GM12878 (cell line): ENCODE measurements at regions not wholly inside any gene's neighbourhood (a gene's known extent, or its start where the extent isn't known, plus 50 kb on each side); places are given as distances from the start of the nearest gene placed in this dataset.
"Not testable (repeated sequence)": the region's sequence is repeated elsewhere in the genome, so short reads cannot be mapped to it uniquely, and the experiment has no call there.

ENCODE experiments used
- ATAC-seq: fragments of 200-7000 bp; cut with Tn5 transposase; 3 replicates; pipeline ENCODE4 v1.9.1; 2020; ENCODE audit warnings: mild to moderate bottlenecking, moderate library complexity
- BruUV-seq: library from RNA; stranded (reverse); fragments of 400-500 nt; replicated peaks from 2 replicates; lab custom pipeline; 2021; lab: Mats Ljungman, UMichigan
- CTCF ChIA-PET: fragments of 300-600 bp; sonication (Branson Sonifier 250); formaldehyde crosslinking; extraction: SDS; loops from one replicate; lab custom pipeline; 2021; ENCODE audit warnings: inconsistent platforms; lab: Yijun Ruan, JAX
- POLR2A ChIA-PET: fragments of 350-600 bp; formaldehyde crosslinking; extraction: SDS; loops from one replicate; lab custom pipeline; 2021; ENCODE audit warnings: inconsistent platforms; lab: Charles Lee
- RAD21 ChIA-PET: fragments of 300-600 bp; sonication (Branson Sonifier 250); formaldehyde crosslinking; loops from one replicate; lab custom pipeline; 2023; ENCODE audit warnings: antibody characterized with exemption; ENCODE audit not compliant: unreplicated experiment; lab: Charles Lee
- SMC1A ChIA-PET: fragments of 300-600 bp; sonication (Branson Sonifier 250); formaldehyde crosslinking; loops from one replicate; lab custom pipeline; 2023; ENCODE audit not compliant: unreplicated experiment, uncharacterized antibody; lab: Charles Lee
- DNase-seq: peaks from one replicate; pipeline ENCODE4 v3.0.0-alpha.2; 2011; ENCODE audit warnings: low read depth, low spot score
- FAIRE-seq: peaks from 3 replicates; lab custom pipeline; 2011; peaks lifted over from hg19 to GRCh38; lab: Jason Lieb, UNC
- H2AFZ ChIP-seq: 2 replicates; pipeline ENCODE4 v1.6.0; 2011; ENCODE audit warnings: low read depth, low read length, control low read depth; ENCODE audit not compliant: control insufficient read depth
- H3K27ac ChIP-seq: 2 replicates; pipeline ENCODE4 v1.5.1; 2011; ENCODE audit warnings: control low read depth; ENCODE audit not compliant: control insufficient read depth, insufficient read depth
- H3K27me3 ChIP-seq, 2 experiments: replicated peaks in 1 of 2; 2 replicates each; pipeline versions ENCODE4 v1.6.0 to v1.6.1; 2011; ENCODE audit warnings: low read length in 1 of 2; ENCODE audit not compliant: control insufficient read depth in 2 of 2, insufficient read depth in 2 of 2
- H3K36me3 ChIP-seq, 2 experiments: 2 replicates each; pipeline ENCODE4 v1.5.1; 2011; ENCODE audit warnings: low read length in 1 of 2; ENCODE audit not compliant: control insufficient read depth in 2 of 2, insufficient read depth in 2 of 2
- H3K4me1 ChIP-seq: 2 replicates; pipeline ENCODE4 v1.6.1; 2011; ENCODE audit warnings: mild to moderate bottlenecking, low read length, moderate library complexity, mixed read lengths; ENCODE audit not compliant: control insufficient read depth, insufficient read depth
- H3K4me2 ChIP-seq: 2 replicates; pipeline ENCODE4 v1.6.0; 2011; ENCODE audit warnings: control low read depth; ENCODE audit not compliant: control insufficient read depth, insufficient read depth
- H3K4me3 ChIP-seq: fragments of 200-600 bp; sonication (generic); 2 replicates; pipeline ENCODE4 v1.5.1; 2016
- H3K79me2 ChIP-seq: 2 replicates; pipeline ENCODE4 v1.6.0; 2011; ENCODE audit warnings: low read length; ENCODE audit not compliant: control insufficient read depth, insufficient read depth
- H3K9ac ChIP-seq: 2 replicates; pipeline ENCODE4 v1.8.0; 2011; ENCODE audit warnings: low read length, control low read depth, mixed read lengths; ENCODE audit not compliant: control insufficient read depth, insufficient read depth
- H3K9me3 ChIP-seq: replicated peaks from 3 replicates; pipeline ENCODE4 v1.5.1; 2011; ENCODE audit warnings: mild to moderate bottlenecking, low read length; ENCODE audit not compliant: control insufficient read depth, insufficient read depth
- H4K20me1 ChIP-seq: 2 replicates; pipeline ENCODE4 v1.6.0; 2011; ENCODE audit not compliant: control insufficient read depth, insufficient read depth
- WGBS: methylation state at CpG from one replicate; pipeline ENCODE4 v1.1.6; 2016; ENCODE audit warnings: low lambda C conversion rate; ENCODE audit not compliant: insufficient replicate concordance, insufficient coverage; ENCODE audit errors: missing lambda C conversion rate; 5-methylcytosine and 5-hydroxymethylcytosine counted together
- in situ Hi-C: fragments of 300-500 bp; cut with MboI; formaldehyde crosslinking; loops from 9 replicates; pipeline ENCODE4 v1.14.3; 2018; ENCODE audit warnings: mixed read lengths
- intact Hi-C: fragments of 100-400 bp; cut with micrococcal nuclease; formaldehyde crosslinking; loops from one replicate; pipeline ENCODE4 v1.14.2; 2022; ENCODE audit not compliant: unreplicated experiment

GRCh38 chr14:19311023-19311422 lies 123.1 kb downstream of the POTEG start:
- H3K27ac ChIP-seq, H3K79me2 ChIP-seq, H3K27me3 ChIP-seq, H3K4me3 ChIP-seq, H3K9ac ChIP-seq, RAD21 ChIA-PET, POLR2A ChIA-PET, H3K4me2 ChIP-seq, BruUV-seq, DNase-seq, H3K4me1 ChIP-seq, FAIRE-seq, H2AFZ ChIP-seq, H3K36me3 ChIP-seq, ATAC-seq, intact Hi-C loops, SMC1A ChIA-PET, CTCF ChIA-PET, H4K20me1 ChIP-seq, H3K9me3 ChIP-seq, in situ Hi-C loops: not testable (repeated sequence)
- 8% methylated on average over 1 of the region's 1 CpG for WGBS

DNA sequence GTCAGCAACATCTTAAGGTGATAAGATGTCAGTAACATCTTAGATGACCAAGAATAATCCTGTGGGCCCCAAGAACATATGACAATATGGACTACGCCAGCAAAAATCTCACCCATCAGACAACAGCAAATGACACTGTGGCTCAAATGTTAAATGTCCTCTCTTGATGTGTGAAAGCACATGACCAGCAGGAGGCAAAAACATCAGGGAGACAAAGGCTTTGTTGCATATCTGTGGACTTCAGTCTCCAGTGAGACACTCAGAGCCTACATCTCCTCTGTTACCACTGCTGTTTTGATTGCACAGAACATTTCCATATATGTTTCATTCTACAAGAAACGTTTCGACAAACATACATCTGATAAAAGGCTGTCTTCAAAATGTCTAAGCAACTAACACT lies 103.5 kb downstream of the POTEG start:
- H3K27ac ChIP-seq, H3K36me3 ChIP-seq, H3K4me3 ChIP-seq, RAD21 ChIA-PET, H3K79me2 ChIP-seq, in situ Hi-C loops, H3K9ac ChIP-seq, DNase-seq, H3K4me1 ChIP-seq, POLR2A ChIA-PET, H2AFZ ChIP-seq, H3K4me2 ChIP-seq, ATAC-seq, SMC1A ChIA-PET, H3K9me3 ChIP-seq, BruUV-seq, intact Hi-C loops, FAIRE-seq, H3K27me3 ChIP-seq, CTCF ChIA-PET, H4K20me1 ChIP-seq: not testable (repeated sequence)
- WGBS, result no CpG with 5 or more reads among the region's 3 CpGs

DNA sequence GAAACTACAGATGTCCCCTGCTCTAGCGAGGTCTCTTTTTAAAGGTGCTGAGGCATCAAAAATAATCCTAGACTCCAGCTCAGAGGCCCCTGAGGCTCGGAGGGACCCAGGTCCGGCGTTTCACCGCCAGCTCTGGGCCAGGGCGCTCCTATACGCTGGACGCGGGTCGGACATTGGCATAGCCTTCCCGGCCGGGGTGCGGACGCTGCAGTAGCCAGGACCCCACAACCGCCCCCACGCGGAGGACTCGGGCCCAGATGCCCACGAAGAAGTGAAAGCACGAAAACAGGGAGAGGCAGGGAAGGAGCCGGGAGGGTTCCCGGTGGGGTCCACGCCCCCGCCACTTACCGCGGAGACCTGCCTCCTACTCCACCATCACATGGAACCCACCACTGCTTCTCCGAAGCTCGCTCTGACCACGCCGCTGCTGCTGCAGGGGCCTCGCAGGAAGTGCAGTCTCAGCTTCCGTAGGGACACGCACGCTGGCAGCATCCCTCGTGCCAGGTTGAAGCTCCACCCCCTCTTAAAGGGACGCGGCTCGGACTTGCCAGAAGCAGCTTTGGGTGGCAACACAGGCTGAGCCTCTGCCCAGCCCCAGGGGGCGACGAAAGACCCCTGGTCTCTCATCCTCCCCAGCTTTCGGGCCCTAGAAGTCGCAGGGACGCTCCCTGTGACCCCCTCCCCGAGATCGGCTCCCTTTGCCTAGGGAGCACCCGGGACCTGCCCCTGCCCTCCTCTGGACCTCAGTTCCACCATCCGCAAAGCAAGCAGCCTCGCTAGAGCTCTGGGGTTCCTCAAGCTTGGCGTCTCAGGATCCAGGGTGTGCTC lies 96.7 kb downstream of the POTEG start:
- RAD21 ChIA-PET, H3K9ac ChIP-seq, FAIRE-seq, CTCF ChIA-PET, SMC1A ChIA-PET, H3K36me3 ChIP-seq, POLR2A ChIA-PET, BruUV-seq, H3K79me2 ChIP-seq, H3K4me1 ChIP-seq, H3K4me2 ChIP-seq, H3K4me3 ChIP-seq, in situ Hi-C loops, H3K27me3 ChIP-seq, H2AFZ ChIP-seq, DNase-seq, intact Hi-C loops, H4K20me1 ChIP-seq, H3K9me3 ChIP-seq, H3K27ac ChIP-seq, ATAC-seq: not testable (repeated sequence)
- WGBS, result no CpG with 5 or more reads among the region's 49 CpGs

- no CpG with 5 or more reads among the region's 11 CpGs for WGBS
- H3K4me3 ChIP-seq, RAD21 ChIA-PET, H2AFZ ChIP-seq, H3K4me1 ChIP-seq, CTCF ChIA-PET, BruUV-seq, POLR2A ChIA-PET, H3K4me2 ChIP-seq, H3K9me3 ChIP-seq, ATAC-seq, H3K9ac ChIP-seq, H3K79me2 ChIP-seq, SMC1A ChIA-PET, H4K20me1 ChIP-seq, H3K36me3 ChIP-seq, FAIRE-seq, DNase-seq, H3K27me3 ChIP-seq, intact Hi-C loops, H3K27ac ChIP-seq, in situ Hi-C loops: not testable (repeated sequence)
Measured at GRCh38 chr14:19338060-19338372, 96.1 kb downstream of the POTEG start.
